OCI-LY3 (cell line): ENCODE measurements at regions not wholly inside any gene's neighbourhood (a gene's known extent, or its start where the extent isn't known, plus 50 kb on each side); places are given as distances from the start of the nearest gene placed in this dataset.

Experiments used
- H2AFZ ChIP-seq: fragments of 200-600, 300-600 bp; shearing (Covaris generic); 2 replicates; pipeline ENCODE4 v1.6.0; 2014; ENCODE audit warnings: antibody characterized with exemption, low read depth, low read length
- H3K27ac ChIP-seq: fragments of 200-600, 300-600 bp; sonication (generic); 2 replicates; pipeline ENCODE4 v1.5.1; 2014; ENCODE audit warnings: mild to moderate bottlenecking, low read length, moderate library complexity, mixed read lengths
- H3K27me3 ChIP-seq: fragments of 200-600, 300-600 bp; sonication (generic); 2 replicates; pipeline ENCODE4 v1.6.1; 2014; ENCODE audit warnings: low read depth, low read length, mixed read lengths
- H3K36me3 ChIP-seq: fragments of 200-600, 300-600 bp; sonication (generic); replicated peaks from 2 replicates; pipeline ENCODE3; 2014; ENCODE audit warnings: low read depth, low read length, mixed read lengths
- H3K4me1 ChIP-seq: fragments of 300-600, 200-600 bp; sonication (generic); 2 replicates; pipeline ENCODE4 v1.6.1; 2014; ENCODE audit warnings: low read length, mixed read lengths
- H3K4me2 ChIP-seq: fragments of 200-600, 300-600 bp; sonication (generic); 2 replicates; pipeline ENCODE4 v1.6.1; 2014; ENCODE audit warnings: low read length, mixed read lengths
- H3K4me3 ChIP-seq: fragments of 300-600, 200-600 bp; sonication (generic); 2 replicates; pipeline ENCODE4 v1.5.1; 2014; ENCODE audit warnings: antibody characterized with exemption, mild to moderate bottlenecking, low read length, moderate library complexity
- H3K79me2 ChIP-seq: fragments of 300-600, 200-600 bp; shearing (Covaris generic); 2 replicates; pipeline ENCODE4 v1.6.1; 2014; ENCODE audit warnings: mild to moderate bottlenecking, low read length, mixed read lengths
- H3K9ac ChIP-seq: fragments of 300-600, 200-600 bp; shearing (Covaris generic); 2 replicates; pipeline ENCODE4 v1.6.0; 2014; ENCODE audit warnings: mild to moderate bottlenecking, low read length, moderate library complexity
- H3K9me3 ChIP-seq: fragments of 200-600, 300-600 bp; shearing (Covaris generic); 2 replicates; pipeline ENCODE4 v1.6.1; 2014; ENCODE audit warnings: low read length, mixed read lengths; ENCODE audit not compliant: insufficient read depth
- H4K20me1 ChIP-seq: fragments of 200-600, 300-600 bp; sonication (generic); 2 replicates; pipeline ENCODE4 v1.6.1; 2016; ENCODE audit warnings: low read length, mixed read lengths; ENCODE audit not compliant: insufficient read depth
- EZH2phosphoT487 ChIP-seq: fragments of 200-600 bp; shearing (Covaris generic); IDR thresholded peaks from 2 replicates; pipeline ENCODE4 v1.6.1; 2018; ENCODE audit warnings: antibody characterized with exemption, mixed run types, low read depth
- TF ChIP-seq, protein P1 (sequence below): fragments of 200-600, 300-600 bp; sonication (generic); IDR thresholded peaks from 2 replicates; pipeline ENCODE4 v1.5.1; 2014; ENCODE audit warnings: antibody characterized with exemption, low read length, low read depth

DNA sequence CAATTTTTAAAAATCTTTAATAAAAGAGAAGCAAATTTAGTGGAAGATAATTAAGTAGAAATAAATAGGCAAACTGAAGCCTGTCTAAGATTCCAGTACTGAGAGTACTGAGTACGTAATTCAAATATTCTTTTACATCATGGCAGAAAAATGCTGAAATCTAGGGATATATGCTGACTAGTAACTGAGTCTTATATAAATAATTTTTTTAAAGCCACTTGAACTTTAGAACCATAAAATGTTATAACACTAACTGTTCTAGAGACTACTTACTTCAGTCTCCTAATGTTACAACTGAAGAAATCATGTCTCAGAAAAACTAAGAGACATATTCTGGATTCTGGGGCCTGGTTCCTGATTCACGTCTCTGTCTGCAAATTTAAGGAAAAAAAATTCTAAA is 230.6 kb upstream of the PLEKHG7 start:
- H4K20me1 ChIP-seq: no peaks in the 10 kb centered on the region
- peaks cover 62% of the 10 kb centered on the region for H3K4me1 ChIP-seq
- H3K9me3 ChIP-seq: no peaks in the 10 kb centered on the region
- H3K27ac ChIP-seq: peak overlapping the region; percentile 99
- no peaks in the 10 kb centered on the region for H3K36me3 ChIP-seq
- H3K27me3 ChIP-seq: no peaks in the 10 kb centered on the region
- no peak overlapping the region for H2AFZ ChIP-seq
- peak overlapping the region; percentile 53 for H3K9ac ChIP-seq
- H3K79me2 ChIP-seq: no peaks in the 10 kb centered on the region
- peak overlapping the region; percentile 43 for H3K4me2 ChIP-seq
- no peak for TF ChIP-seq EZH2phosphoT487
- TF ChIP-seq, protein P1, sequence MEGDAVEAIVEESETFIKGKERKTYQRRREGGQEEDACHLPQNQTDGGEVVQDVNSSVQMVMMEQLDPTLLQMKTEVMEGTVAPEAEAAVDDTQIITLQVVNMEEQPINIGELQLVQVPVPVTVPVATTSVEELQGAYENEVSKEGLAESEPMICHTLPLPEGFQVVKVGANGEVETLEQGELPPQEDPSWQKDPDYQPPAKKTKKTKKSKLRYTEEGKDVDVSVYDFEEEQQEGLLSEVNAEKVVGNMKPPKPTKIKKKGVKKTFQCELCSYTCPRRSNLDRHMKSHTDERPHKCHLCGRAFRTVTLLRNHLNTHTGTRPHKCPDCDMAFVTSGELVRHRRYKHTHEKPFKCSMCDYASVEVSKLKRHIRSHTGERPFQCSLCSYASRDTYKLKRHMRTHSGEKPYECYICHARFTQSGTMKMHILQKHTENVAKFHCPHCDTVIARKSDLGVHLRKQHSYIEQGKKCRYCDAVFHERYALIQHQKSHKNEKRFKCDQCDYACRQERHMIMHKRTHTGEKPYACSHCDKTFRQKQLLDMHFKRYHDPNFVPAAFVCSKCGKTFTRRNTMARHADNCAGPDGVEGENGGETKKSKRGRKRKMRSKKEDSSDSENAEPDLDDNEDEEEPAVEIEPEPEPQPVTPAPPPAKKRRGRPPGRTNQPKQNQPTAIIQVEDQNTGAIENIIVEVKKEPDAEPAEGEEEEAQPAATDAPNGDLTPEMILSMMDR: no peak
- H3K4me3 ChIP-seq: no peak overlapping the region

DNA sequence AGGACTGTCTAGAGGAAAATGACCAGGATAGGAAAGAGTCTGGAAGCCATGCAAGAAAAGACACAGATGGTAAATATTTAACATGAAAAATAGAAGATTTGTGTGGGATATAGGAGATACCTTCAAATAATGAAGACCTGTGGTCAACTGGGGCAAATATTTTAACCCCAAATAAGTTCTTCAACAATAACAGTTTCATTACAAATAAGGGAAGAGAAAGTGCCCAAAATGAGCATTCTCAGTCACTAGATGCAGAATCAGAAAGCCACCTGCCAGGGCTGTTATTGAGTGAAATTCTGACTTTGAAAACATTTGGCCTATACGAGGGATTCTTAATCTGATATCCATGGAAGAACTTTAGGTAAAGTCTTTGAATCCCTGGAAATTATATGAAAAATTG is 231.2 kb upstream of the PLEKHG7 start:
- Histone ChIP-seq H3K4me2 (peak overlapping the region; percentile 57), H3K4me3 (peak overlapping the region; percentile 18), H3K27me3 (no peaks in the 10 kb centered on the region), H4K20me1 (no peaks in the 10 kb centered on the region), H2AFZ (no peak overlapping the region), H3K9ac (peak overlapping the region; percentile 55), H3K9me3 (no peaks in the 10 kb centered on the region), H3K36me3 (no peaks in the 10 kb centered on the region), H3K27ac (peak overlapping the region; percentile 99), H3K4me1 (peaks cover 66% of the 10 kb centered on the region), H3K79me2 (no peaks in the 10 kb centered on the region)
- TF ChIP-seq EZH2phosphoT487: no peak
- TF ChIP-seq, protein P1: no peak

DNA sequence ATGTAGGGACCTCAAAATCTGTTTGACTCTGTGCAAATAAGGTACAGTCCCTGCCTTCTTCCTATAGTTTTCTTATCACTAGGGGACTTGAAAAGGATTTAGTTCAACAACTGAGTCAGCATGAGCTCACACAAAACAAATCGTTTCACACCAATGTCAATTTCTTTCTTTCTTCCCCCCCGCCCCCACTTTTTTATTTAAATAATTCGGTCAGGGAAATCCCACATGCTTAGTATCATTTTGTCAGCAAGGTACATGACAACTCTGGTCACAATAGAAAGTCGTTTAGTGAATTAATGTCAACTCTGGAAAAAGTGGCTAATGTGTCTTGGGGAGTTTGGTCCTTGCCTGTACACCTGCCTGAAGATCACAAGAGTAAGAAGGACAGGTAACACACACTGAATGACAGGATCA is 232.2 kb upstream of the PLEKHG7 start:
- Histone ChIP-seq H2AFZ (no peak overlapping the region), H3K4me2 (peak overlapping the region; percentile 57)
- TF ChIP-seq, protein P1: no peak
- no peak for TF ChIP-seq EZH2phosphoT487

DNA sequence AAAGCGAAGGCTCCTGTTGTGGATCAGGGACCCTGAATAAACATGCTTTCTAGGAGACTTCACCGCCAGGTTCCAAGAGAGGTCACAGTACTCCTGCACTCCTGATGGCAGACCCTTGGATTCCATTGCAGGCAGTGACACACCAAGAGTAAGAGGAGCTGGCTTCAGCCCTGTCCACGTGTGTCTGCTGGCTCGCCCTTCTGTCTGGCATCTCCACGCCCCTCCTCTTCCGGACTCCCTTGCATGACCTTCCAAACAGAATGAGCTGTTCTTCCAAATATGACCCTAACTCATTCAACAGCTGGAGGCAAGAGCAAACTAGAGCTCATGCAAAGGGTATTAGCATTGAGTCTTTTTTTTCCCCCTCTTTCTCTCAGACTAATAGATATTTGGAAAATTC is 233.0 kb upstream of the PLEKHG7 start:
- Histone ChIP-seq H3K27ac (peak overlapping the region; percentile 99), H3K4me2 (peak overlapping the region; percentile 57), H3K27me3 (no peaks in the 10 kb centered on the region), H3K4me1 (peaks cover 83% of the 10 kb centered on the region), H3K9me3 (no peaks in the 10 kb centered on the region), H3K79me2 (no peaks in the 10 kb centered on the region), H3K4me3 (peak overlapping the region; percentile 26), H4K20me1 (no peaks in the 10 kb centered on the region), H3K36me3 (no peaks in the 10 kb centered on the region), H2AFZ (no peak overlapping the region), H3K9ac (peak overlapping the region; percentile 94)
- no peak for TF ChIP-seq EZH2phosphoT487
- TF ChIP-seq, protein P1: no peak

More for the DNA sequence above, 232.2 kb upstream of the PLEKHG7 start:
- H4K20me1 ChIP-seq: no peaks in the 10 kb centered on the region
- H3K9ac ChIP-seq: peak overlapping the region; percentile 94
- H3K4me3 ChIP-seq: peak overlapping the region; percentile 18
- peak overlapping the region; percentile 99 for H3K27ac ChIP-seq
- H3K36me3 ChIP-seq: no peaks in the 10 kb centered on the region
- no peaks in the 10 kb centered on the region for H3K27me3 ChIP-seq
- H3K9me3 ChIP-seq: no peaks in the 10 kb centered on the region
- no peaks in the 10 kb centered on the region for H3K79me2 ChIP-seq
- peaks cover 76% of the 10 kb centered on the region for H3K4me1 ChIP-seq
